A549 (cell line): ENCODE measurements at regions not wholly inside any gene's neighbourhood (a gene's known extent, or its start where the extent isn't known, plus 50 kb on each side); places are given as distances from the start of the nearest gene placed in this dataset.

Experiments
- ATAC-seq, 2 experiments: fragments of 200-7000 bp in 1 of 2; fragments of >200 bp in 1 of 2; cut with Nextera tagmentation in 1 of 2; cut with Tn5 transposase in 1 of 2; 3 replicates each; pipeline versions ENCODE4 v1.8.0 to v1.9.1; 2018 to 2020; ENCODE audit warnings: mild to moderate bottlenecking in 1 of 2, moderate library complexity in 1 of 2
- CTCF ChIA-PET: fragments of 300-600 bp; sonication (Branson Sonifier 250); formaldehyde crosslinking; extraction: SDS; loops from one replicate; lab custom pipeline; 2021; ENCODE audit warnings: antibody characterized with exemption, inconsistent platforms; lab: Yijun Ruan, JAX
- POLR2A ChIA-PET: fragments of 350-600 bp; formaldehyde crosslinking; extraction: SDS; loops from one replicate; lab custom pipeline; 2021; ENCODE audit warnings: antibody characterized with exemption, inconsistent platforms; lab: Yijun Ruan, JAX
- DNase-seq, 2 experiments: peaks; one replicate each; pipeline versions ENCODE4 v3.0.0 to v3.0.0-alpha.2; 2011 to 2016; ENCODE audit warnings: low read depth in 1 of 2, low spot score in 1 of 2
- FAIRE-seq: peaks from 2 replicates; lab custom pipeline; 2011; peaks lifted over from hg19 to GRCh38; lab: Jason Lieb, UNC
- H3K27ac ChIP-seq, 2 experiments: fragments of >200 bp; sonication (Bioruptor Twin); formaldehyde crosslinking; 3 replicates each; pipeline ENCODE4 v1.5.1; 2016 to 2017
- H3K4me1 ChIP-seq: fragments of >200 bp; sonication (Bioruptor Twin); formaldehyde crosslinking; 3 replicates; pipeline ENCODE4 v1.6.1; 2016
- H3K4me2 ChIP-seq: fragments of >200 bp; sonication (Bioruptor Twin); formaldehyde crosslinking; 3 replicates; pipeline ENCODE4 v1.6.1; 2016
- H3K4me3 ChIP-seq: fragments of >200 bp; sonication (Bioruptor Twin); formaldehyde crosslinking; 3 replicates; pipeline ENCODE4 v1.5.1; 2016
- H3K9me3 ChIP-seq: fragments of >200 bp; sonication (Bioruptor Twin); formaldehyde crosslinking; 3 replicates; pipeline ENCODE4 v1.6.1; 2016
- ESRRA ChIP-seq: fragments of 150-350 bp; IDR thresholded peaks from 2 replicates; pipeline ENCODE4 v1.6.1; 2014; ENCODE audit warnings: mild to moderate bottlenecking, low read length, borderline replicate concordance
- FOSL2 ChIP-seq, 2 experiments: fragments of 450-650 bp in 1 of 2; fragments of >200 bp in 1 of 2; sonication (Bioruptor Twin) in 1 of 2; formaldehyde crosslinking; IDR thresholded peaks; 2 replicates each; pipeline versions ENCODE4 v1.5.0 to v1.6.1; 2016 to 2020; ENCODE audit warnings: mild to moderate bottlenecking in 1 of 2, moderate library complexity in 1 of 2
- HDAC2 ChIP-seq: fragments of 200-600 bp; sonication (generic); IDR thresholded peaks from 2 replicates; pipeline ENCODE4 v1.6.1; 2016
- HEYL ChIP-seq: fragments of 250-450 bp; sonication (Bioruptor Pico); IDR thresholded peaks from 2 replicates; pipeline ENCODE4 v1.8.0; 2021; ENCODE audit warnings: mild to moderate bottlenecking, moderate library complexity
- JUN ChIP-seq, 2 experiments: fragments of >200 bp; sonication (Bioruptor Twin); formaldehyde crosslinking; IDR thresholded peaks; 2 replicates in 1 of 2; 3 replicates in 1 of 2; pipeline ENCODE4 v1.6.1; 2016 to 2017
- RAD21 ChIP-seq, 2 experiments: fragments of >200 bp in 1 of 2; sonication (Bioruptor Twin) in 1 of 2; formaldehyde crosslinking in 1 of 2; IDR thresholded peaks in 1 of 2; conservative IDR thresholded peaks in 1 of 2; 2 replicates in 1 of 2; 3 replicates in 1 of 2; pipeline ENCODE4 v1.6.1; 2012 to 2018; ENCODE audit warnings: inconsistent platforms in 1 of 2
- RFX5 ChIP-seq: fragments of 450-650 bp; IDR thresholded peaks from 2 replicates; pipeline ENCODE4 v1.7.1; 2014; ENCODE audit warnings: antibody characterized with exemption, mild to moderate bottlenecking, moderate library complexity
- SMC3 ChIP-seq: fragments of >200 bp; sonication (Bioruptor Twin); formaldehyde crosslinking; IDR thresholded peaks from 3 replicates; pipeline ENCODE4 v1.6.1; 2018; ENCODE audit warnings: inconsistent platforms
- TP53 ChIP-seq: fragments of 250-450 bp; sonication (Bioruptor Pico); IDR thresholded peaks from 2 replicates; pipeline ENCODE4 v1.5.0; 2021; ENCODE audit warnings: mild to moderate bottlenecking, moderate library complexity
- WGBS: methylation state at CpG from one replicate; pipeline ENCODE4 v1.1.6; 2017; ENCODE audit errors: missing lambda C conversion rate; 5-methylcytosine and 5-hydroxymethylcytosine counted together
- TF ChIP-seq, protein P1 (sequence below): fragments of 200-600 bp; sonication (generic); IDR thresholded peaks from 2 replicates; pipeline ENCODE4 v1.6.1; 2016; ENCODE audit warnings: antibody characterized with exemption, mild to moderate bottlenecking, moderate library complexity
- TF ChIP-seq, protein P2 (sequence below): fragments of >200 bp; sonication (Bioruptor Twin); formaldehyde crosslinking; IDR thresholded peaks from 3 replicates; pipeline ENCODE4 v1.5.1; 2016
- TF ChIP-seq, protein P3 (sequence below): fragments of >200 bp; sonication (Bioruptor Twin); formaldehyde crosslinking; IDR thresholded peaks from 3 replicates; pipeline ENCODE4 v1.6.1; 2016
- TF ChIP-seq, protein P4 (sequence below): fragments of >200 bp; sonication (Bioruptor Twin); formaldehyde crosslinking; IDR thresholded peaks from 2 replicates; pipeline ENCODE4 v1.6.1; 2016

DNA sequence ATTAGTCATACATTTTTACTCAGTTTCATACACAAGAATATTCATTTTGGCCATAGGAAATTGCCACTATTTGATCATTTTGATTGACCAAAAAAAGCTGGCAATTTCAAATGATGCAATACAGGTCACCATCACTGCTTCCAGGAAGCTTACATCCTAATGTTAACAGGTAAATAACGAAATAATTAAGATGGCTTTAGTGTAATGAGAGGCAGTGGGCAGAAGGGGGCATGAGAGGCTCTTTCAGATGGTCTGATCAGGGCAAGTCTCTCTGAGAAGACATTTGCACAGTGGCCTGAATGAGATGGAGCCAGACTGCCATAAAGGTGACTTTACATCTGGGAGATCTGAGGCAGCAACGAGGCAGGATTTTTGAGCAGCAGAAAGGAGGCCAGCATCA, 170.7 kb downstream of the SLIT2 start:
- whole genome bisulfite sequencing = 0% methylated on average over 2 of the region's 2 CpGs
- ATAC-seq (peak; percentile 73 to 82; a peak in 5 of 6 replicates), FAIRE-seq (no peak), DNase-seq (peak in 1 of 2 experiments; percentile 51)
- no peak overlapping the region for H3K4me3 ChIP-seq
- no peaks in the 10 kb centered on the region for H3K4me1 ChIP-seq
- no peaks in the 10 kb centered on the region for H3K9me3 ChIP-seq
- POLR2A ChIA-PET = no interaction called here
- H3K4me2 ChIP-seq = no peak overlapping the region
- TF ChIP-seq, protein P1, sequence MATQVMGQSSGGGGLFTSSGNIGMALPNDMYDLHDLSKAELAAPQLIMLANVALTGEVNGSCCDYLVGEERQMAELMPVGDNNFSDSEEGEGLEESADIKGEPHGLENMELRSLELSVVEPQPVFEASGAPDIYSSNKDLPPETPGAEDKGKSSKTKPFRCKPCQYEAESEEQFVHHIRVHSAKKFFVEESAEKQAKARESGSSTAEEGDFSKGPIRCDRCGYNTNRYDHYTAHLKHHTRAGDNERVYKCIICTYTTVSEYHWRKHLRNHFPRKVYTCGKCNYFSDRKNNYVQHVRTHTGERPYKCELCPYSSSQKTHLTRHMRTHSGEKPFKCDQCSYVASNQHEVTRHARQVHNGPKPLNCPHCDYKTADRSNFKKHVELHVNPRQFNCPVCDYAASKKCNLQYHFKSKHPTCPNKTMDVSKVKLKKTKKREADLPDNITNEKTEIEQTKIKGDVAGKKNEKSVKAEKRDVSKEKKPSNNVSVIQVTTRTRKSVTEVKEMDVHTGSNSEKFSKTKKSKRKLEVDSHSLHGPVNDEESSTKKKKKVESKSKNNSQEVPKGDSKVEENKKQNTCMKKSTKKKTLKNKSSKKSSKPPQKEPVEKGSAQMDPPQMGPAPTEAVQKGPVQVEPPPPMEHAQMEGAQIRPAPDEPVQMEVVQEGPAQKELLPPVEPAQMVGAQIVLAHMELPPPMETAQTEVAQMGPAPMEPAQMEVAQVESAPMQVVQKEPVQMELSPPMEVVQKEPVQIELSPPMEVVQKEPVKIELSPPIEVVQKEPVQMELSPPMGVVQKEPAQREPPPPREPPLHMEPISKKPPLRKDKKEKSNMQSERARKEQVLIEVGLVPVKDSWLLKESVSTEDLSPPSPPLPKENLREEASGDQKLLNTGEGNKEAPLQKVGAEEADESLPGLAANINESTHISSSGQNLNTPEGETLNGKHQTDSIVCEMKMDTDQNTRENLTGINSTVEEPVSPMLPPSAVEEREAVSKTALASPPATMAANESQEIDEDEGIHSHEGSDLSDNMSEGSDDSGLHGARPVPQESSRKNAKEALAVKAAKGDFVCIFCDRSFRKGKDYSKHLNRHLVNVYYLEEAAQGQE = no peak
- TF ChIP-seq FOSL2 (IDR thresholded peaks at IDR 0.05) (no peak), FOSL2 (CRISPR knock-in tag; IDR thresholded peaks at IDR 0.05) (no peak), JUN (IDR thresholded peaks at IDR 0.05) (no peak), HDAC2 (no peak), SMC3 (peak; percentile 46; the same call in 1 of the 3 replicates), RAD21 (conservative IDR thresholded peaks at IDR 0.05 in 1 of 2, IDR thresholded peaks at IDR 0.05 in 1 of 2) (peak in 1 of 2 experiments; percentile 29; a peak in 2 of 5 replicates)
- TF ChIP-seq, protein P2, sequence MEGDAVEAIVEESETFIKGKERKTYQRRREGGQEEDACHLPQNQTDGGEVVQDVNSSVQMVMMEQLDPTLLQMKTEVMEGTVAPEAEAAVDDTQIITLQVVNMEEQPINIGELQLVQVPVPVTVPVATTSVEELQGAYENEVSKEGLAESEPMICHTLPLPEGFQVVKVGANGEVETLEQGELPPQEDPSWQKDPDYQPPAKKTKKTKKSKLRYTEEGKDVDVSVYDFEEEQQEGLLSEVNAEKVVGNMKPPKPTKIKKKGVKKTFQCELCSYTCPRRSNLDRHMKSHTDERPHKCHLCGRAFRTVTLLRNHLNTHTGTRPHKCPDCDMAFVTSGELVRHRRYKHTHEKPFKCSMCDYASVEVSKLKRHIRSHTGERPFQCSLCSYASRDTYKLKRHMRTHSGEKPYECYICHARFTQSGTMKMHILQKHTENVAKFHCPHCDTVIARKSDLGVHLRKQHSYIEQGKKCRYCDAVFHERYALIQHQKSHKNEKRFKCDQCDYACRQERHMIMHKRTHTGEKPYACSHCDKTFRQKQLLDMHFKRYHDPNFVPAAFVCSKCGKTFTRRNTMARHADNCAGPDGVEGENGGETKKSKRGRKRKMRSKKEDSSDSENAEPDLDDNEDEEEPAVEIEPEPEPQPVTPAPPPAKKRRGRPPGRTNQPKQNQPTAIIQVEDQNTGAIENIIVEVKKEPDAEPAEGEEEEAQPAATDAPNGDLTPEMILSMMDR = peak; percentile 28; the same call in 2 of the 3 replicates
- no peak overlapping the region for H3K27ac ChIP-seq
- CTCF ChIA-PET = interaction anchor here (0.7 to 0.9 kb wide), 3 partner anchors 10 to 261 kb away, joined by 3 to 7 read pairs (median 3); no protein-coding TSS in a partner anchor

DNA sequence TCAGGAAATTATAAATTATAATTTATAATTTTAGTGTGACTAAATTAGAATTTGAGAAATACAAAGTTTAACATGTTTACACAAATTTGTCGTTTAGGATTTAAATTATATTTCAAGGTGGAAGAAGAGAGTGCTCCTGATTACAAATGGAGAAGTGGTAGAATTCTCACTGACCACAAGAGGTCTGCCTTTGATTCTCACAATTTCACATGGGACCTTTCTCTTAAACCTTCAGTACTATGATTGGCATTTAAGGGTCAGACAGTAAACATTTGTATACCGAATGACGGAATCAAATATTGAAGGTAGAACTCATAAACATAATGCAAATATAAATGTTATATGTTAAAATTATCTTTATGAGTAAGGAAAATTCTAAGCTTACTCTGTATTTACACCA, 171.7 kb downstream of the SLIT2 start:
- FAIRE-seq (no peak), DNase-seq (no peak), ATAC-seq (no peak)
- H3K27ac ChIP-seq = no peak overlapping the region
- CTCF ChIA-PET = no interaction called here
- H3K4me1 ChIP-seq = no peaks in the 10 kb centered on the region
- no peak overlapping the region for H3K4me2 ChIP-seq
- H3K9me3 ChIP-seq = no peaks in the 10 kb centered on the region
- no peak overlapping the region for H3K4me3 ChIP-seq
- WGBS = under 1% methylated on average over 3 of the region's 3 CpGs
- TF ChIP-seq, protein P3, sequence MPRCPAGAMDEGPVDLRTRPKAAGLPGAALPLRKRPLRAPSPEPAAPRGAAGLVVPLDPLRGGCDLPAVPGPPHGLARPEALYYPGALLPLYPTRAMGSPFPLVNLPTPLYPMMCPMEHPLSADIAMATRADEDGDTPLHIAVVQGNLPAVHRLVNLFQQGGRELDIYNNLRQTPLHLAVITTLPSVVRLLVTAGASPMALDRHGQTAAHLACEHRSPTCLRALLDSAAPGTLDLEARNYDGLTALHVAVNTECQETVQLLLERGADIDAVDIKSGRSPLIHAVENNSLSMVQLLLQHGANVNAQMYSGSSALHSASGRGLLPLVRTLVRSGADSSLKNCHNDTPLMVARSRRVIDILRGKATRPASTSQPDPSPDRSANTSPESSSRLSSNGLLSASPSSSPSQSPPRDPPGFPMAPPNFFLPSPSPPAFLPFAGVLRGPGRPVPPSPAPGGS = no peak
- TF ChIP-seq ESRRA (no peak), HEYL (CRISPR knock-in tag) (no peak), TP53 (CRISPR knock-in tag) (no peak)
- TF ChIP-seq, protein P2 = no peak
- POLR2A ChIA-PET = no interaction called here

DNA sequence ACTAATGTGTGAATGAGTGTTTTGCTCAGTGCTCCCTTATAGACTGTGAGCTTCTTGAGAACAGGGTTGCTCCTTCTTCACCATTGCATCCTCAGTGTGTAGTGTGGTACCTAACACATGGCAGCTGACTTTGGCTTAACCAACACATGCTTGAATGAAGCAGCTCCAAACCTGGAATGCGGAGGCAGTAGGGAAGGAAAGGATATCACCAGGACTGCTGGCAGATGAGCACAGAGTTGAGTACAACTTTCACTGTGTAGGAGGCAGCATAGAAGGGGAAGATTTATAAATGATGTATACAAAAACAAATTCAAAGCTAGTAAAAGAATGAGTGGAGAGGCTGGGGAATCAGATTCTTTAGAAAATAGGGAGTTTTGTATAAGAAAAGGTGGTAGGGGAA, 174.3 kb downstream of the SLIT2 start:
- FAIRE-seq (no peak), ATAC-seq (no peak), DNase-seq (no peak)
- CTCF ChIA-PET = interaction anchor here (1.2 kb wide), 1 partner anchor 259 kb away, joined by 4 read pairs; no protein-coding TSS in a partner anchor
- H3K27ac ChIP-seq = no peak overlapping the region
- no peak overlapping the region for H3K4me2 ChIP-seq
- TF ChIP-seq, protein P4, sequence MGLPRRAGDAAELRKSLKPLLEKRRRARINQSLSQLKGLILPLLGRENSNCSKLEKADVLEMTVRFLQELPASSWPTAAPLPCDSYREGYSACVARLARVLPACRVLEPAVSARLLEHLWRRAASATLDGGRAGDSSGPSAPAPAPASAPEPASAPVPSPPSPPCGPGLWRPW = no peak
- TF ChIP-seq RFX5 = no peak
- no peaks in the 10 kb centered on the region for H3K4me1 ChIP-seq
- 18% methylated on average over 1 of the region's 1 CpG for WGBS
- POLR2A ChIA-PET = no interaction called here
- no peak overlapping the region for H3K4me3 ChIP-seq
- H3K9me3 ChIP-seq = no peaks in the 10 kb centered on the region
